GM12878 (cell line): ENCODE measurements at regions not wholly inside any gene's neighbourhood (a gene's known extent, or its start where the extent isn't known, plus 50 kb on each side); places are given as distances from the start of the nearest gene placed in this dataset.

ENCODE experiments used
- CREB1 ChIP-seq: IDR thresholded peaks from 2 replicates; pipeline ENCODE4 v1.6.1; 2012; ENCODE audit warnings: low read depth, mild to moderate bottlenecking, inconsistent platforms
- EP300 ChIP-seq, 2 experiments: fragments of 150-350 bp in 1 of 2; IDR thresholded peaks; 2 replicates each; pipeline ENCODE4 v1.6.1; 2011 to 2012; ENCODE audit warnings: low read depth in 2 of 2, low read length in 2 of 2, borderline replicate concordance in 1 of 2, improper control_type of control experiment in 1 of 2, inconsistent platforms in 1 of 2; ENCODE audit not compliant: control insufficient read depth in 1 of 2
- SIN3A ChIP-seq: IDR thresholded peaks from 2 replicates; pipeline ENCODE4 v1.6.1; 2012; ENCODE audit warnings: low read depth, low read length, improper control_type of control experiment
- TF ChIP-seq, protein P1 (sequence below): fragments of 450-650 bp; IDR thresholded peaks from 2 replicates; pipeline ENCODE4 v1.6.1; 2018; ENCODE audit warnings: mild to moderate bottlenecking, low read depth, moderate library complexity; ENCODE audit not compliant: partially characterized antibody

DNA sequence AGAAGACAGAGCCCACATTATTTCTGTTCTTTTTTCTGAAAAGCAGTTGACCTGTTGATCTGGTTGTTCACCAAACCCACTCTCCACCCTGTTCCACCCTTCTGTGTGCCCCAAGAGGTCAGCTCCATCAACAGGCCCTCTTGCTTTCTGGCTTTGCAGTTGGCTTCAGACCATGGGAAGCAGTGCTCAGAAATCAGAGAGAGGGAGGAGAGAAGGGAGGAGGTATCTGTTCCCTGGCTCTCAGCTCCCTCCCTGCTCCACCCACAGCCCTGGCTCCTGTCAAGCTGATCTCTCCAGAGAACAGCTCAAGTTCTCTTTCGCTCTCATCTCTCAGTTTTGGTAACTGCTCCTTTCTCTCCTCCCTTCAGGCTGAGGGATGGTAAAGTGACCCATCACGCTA, 144.2 kb upstream of the RAI14 start:
- TF ChIP-seq, protein P1, sequence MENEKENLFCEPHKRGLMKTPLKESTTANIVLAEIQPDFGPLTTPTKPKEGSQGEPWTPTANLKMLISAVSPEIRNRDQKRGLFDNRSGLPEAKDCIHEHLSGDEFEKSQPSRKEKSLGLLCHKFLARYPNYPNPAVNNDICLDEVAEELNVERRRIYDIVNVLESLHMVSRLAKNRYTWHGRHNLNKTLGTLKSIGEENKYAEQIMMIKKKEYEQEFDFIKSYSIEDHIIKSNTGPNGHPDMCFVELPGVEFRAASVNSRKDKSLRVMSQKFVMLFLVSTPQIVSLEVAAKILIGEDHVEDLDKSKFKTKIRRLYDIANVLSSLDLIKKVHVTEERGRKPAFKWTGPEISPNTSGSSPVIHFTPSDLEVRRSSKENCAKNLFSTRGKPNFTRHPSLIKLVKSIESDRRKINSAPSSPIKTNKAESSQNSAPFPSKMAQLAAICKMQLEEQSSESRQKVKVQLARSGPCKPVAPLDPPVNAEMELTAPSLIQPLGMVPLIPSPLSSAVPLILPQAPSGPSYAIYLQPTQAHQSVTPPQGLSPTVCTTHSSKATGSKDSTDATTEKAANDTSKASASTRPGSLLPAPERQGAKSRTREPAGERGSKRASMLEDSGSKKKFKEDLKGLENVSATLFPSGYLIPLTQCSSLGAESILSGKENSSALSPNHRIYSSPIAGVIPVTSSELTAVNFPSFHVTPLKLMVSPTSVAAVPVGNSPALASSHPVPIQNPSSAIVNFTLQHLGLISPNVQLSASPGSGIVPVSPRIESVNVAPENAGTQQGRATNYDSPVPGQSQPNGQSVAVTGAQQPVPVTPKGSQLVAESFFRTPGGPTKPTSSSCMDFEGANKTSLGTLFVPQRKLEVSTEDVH: no peak
- no peak for TF ChIP-seq EP300 (IDR thresholded peaks at IDR 0.05; ENCODE audit: borderline replicate concordance in 1 of 2, control insufficient read depth in 1 of 2, low read depth in 2 of 2, low read length in 2 of 2)
- TF ChIP-seq CREB1: no peak
- no peak for TF ChIP-seq SIN3A
